GM18868 (cell line): ENCODE measurements at regions not wholly inside any gene's neighbourhood (a gene's known extent, or its start where the extent isn't known, plus 50 kb on each side); places are given as distances from the start of the nearest gene placed in this dataset.

Experiments used
- ATAC-seq: cut with Tn5 transposase; IDR thresholded peaks from one replicate; pipeline ENCODE4 v1.9.1; 2021; ENCODE audit warnings: mild to moderate bottlenecking, moderate library complexity; ENCODE audit not compliant: unreplicated experiment

DNA sequence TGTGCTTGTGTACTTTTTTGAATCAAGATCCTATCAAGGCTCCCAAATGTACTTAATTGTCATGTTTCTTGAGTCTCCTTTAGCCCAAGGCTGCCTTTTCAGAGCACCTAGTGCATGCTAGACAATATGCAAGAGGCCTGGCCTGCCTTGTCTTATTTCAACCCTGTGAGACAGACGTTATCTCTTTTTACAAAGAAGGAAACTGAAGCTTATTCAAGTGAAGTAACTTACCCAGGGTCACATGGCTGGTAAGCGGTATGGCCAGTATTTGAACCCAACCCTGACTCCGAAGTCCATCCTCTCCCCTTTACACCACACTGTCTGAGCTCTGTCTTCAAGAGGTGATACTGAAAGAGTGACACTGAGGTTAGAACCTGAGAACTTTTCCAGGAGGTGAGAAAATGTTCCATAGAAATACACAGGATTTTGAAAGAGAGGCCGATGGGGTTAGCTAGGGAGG is 505.1 kb downstream of the FOXO1 start:
- peak; percentile 38 for ATAC-seq

DNA sequence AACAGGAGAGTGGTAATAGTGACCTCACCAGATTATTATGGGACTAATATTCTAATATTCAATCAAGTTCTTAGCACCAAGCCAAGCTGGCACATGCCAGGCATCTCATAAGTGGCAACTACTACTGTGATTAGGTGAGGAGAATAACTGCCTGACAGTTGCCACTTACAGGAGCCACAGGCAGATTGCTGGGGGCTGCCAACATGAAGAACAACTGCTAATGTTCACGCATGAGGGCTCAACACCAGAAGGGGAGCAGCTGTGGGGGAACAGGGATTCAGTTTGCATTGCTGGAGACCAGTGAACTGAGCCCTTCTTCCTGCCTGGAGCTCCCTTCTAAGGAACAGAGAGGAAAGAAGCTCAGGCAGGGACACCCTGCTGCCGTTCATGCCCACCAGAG is 504.5 kb downstream of the FOXO1 start:
- no peak for ATAC-seq

DNA sequence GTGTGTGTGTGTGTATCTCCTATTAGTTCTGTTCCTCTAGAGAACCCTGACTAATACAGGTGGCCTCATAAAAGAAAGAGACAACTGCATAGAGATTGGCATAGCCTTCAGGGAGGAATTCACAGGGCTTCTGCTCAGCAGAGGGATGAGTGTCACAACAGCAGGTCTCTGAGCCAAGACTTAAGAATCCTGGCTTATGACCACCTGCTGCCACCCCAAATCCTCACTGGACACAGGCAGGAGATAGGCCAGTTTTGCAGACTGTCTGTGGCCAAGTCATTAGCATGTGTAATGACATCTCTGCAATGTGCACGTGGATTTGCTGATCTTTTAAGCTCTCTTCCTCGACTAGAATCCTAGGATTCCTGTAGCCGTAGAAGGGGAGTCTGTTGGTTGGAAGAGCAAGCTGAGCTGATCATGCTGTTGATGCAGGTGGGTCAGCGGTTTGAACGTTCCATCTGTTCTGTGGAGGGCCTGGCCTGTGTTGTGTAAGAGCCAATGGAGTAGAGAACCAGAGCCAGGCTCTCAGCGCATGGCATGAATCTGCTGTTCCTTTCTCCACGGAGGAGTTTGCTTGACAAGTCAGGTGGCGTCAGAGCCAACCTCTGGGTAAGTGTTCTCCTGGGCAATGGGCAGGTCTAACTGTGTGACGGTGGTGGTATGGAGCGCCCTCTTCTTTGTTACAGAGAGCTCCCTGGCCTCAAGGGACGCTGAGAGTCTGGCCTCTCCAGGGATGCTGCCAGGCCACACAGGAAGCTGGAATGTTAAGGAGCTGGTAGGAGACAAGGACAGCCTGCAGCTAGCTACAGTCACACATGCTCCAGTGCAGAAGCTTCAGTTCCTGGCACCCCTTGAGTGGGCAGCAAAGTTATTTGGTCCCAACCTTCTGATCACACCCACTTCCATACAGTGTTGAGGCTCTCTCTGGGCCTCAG is 503.1 kb downstream of the FOXO1 start:
- ATAC-seq = no peak

DNA sequence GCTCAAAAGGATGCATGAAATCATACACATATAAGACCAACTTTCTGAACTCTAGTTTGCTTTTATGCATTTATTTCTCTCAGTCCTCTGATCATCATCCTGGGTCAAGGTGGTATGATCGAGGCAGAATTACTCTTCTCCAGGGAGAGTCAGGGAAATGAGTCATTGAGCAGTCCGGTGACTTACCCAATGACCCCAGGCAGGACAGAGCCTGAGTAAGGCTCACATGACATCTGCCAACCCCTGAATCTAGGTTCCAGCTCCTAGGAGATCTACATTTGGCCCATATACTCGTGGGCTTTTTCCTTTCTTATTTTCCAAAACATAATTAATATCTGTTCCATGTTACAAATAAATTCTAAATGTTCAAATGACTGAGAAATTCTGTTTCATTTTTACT is 502.3 kb downstream of the FOXO1 start:
- no peak for ATAC-seq

DNA sequence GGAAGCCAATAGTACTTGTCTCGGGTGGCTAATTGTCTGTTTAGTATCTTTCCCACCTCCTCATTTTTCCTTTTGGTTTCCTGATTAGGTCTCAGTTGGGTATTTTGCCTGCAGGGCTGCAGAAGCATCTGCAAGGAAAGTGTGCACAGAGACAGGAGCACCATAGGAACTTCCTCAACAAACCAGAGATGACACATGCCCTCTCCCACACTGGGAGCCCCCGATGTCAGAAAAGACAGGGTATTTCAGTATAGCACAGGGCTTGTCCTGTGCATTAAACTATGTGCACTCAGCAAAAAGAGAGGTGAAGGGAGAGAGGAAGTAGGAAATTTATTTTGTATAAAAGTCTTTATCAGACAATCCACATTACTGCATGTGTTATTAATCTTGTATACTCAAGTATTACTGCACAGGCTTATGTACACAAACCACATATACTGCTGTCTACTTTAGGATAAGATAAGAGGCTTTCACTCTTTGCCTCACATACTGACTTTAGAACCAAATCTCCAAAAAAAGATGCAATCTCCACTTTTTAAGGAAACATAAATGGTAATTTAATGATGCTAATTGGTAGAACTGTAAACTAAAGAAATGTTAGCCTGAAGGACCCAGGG is 501.0 kb downstream of the FOXO1 start:
- no peak for ATAC-seq

DNA sequence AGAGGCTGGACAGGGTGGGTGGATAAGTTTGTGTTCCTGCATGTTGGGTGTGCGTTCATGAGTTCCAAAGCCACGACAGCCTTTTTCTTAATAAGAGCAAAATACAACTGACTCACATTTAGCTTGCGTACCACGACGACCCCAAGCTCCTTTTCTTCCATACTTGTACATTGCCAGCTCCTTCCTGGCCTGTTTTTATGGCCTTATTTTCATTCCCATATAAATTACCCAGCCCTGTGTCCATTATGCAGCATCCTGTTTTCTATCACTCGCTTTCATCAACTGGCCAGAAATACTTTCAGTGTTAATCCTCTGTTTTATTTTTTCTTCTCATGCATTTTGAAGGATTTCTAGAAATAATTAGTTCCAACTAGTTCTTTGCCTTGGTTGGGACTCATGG is 499.1 kb downstream of the FOXO1 start:
- no peak for ATAC-seq

DNA sequence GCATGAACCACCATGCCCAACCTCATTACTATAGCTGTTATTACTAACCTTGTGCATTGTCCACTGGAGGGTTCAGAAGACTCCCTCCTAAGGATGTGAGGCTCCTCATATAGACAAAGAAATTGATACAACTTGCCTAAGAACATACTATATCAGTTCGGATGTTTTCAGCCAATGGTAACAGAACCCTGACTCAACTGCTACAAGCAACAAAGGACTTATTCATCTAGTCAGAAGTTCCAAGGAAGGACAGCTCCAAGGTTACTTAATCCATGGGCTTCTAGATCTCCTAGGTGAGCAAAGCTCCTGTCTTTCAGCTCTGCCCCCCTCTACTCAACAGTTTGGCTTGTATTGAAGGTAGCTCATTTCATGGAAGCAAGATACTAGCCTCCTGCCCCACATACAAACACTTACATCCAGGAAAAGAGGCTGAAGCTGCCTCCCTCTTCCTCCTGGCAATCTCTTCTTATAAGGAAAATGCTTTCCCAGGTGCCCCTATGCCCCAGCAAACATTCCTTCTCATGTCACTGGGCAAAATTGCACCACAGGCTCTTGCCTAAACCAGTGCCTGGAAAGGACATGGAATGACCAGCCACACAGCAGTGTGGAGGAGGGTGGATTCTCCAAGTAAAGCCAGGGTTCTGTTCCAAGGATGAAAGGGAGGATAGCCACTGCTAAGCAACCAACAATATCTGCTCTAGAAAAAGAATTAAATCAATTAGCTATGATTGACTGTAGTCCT is 497.8 kb downstream of the FOXO1 start:
- ATAC-seq = no peak

DNA sequence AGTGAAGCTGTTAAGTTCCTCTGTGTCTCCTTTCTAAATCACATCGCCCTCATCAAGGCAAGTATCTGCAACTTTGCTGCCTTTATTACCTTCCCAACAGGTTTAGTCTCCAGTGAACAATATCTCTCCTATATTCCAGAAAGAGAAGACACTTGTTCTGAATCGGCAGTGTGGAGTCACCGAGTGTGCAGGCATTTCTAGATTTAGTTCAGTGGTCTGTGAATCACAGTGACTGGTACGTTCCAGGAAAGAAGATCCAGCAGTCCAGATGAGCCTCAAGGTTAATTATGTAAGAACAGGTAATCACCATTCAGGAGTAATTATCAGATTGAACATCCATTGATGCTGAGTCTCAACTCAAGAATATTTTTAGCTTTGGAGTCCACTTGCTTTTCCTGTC is 497.0 kb downstream of the FOXO1 start:
- no peak for ATAC-seq

DNA sequence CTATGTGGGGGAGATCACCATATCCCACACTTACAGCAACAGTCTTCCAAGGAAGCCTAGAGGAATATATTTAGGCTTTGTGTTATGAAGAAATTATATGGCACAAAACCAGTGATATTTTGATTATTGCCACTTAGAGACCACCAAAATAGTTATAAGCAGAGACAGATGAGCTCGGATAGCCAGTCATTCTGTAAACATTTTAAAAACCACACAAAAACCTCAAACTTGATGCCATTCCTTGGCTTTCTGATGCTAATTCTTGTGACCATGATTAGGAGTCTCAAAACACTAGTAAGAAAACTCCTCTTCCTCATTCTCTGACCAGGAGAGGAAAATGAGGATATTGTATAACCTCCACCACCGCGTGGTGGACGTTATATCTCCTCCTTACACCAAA is 496.4 kb downstream of the FOXO1 start:
- ATAC-seq = no peak

DNA sequence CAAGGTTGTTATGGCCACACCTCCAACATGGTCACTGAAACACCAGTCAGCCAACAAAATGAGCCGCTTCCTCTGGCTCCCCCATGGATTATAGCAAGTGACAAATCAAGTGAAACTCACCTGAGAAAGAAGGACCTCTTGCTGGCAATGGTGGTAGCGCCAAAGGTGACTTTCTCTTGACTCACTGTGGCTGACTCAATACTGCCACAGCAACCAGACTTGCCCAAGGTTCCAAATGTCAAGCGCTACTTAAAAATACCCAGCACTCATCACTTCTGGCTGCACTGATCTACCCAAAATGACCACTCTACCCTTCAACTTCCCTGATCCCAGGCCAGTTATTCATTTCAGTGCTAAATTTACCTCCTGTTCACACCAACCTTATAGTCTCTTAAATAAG is 495.5 kb downstream of the FOXO1 start:
- ATAC-seq = no peak

DNA sequence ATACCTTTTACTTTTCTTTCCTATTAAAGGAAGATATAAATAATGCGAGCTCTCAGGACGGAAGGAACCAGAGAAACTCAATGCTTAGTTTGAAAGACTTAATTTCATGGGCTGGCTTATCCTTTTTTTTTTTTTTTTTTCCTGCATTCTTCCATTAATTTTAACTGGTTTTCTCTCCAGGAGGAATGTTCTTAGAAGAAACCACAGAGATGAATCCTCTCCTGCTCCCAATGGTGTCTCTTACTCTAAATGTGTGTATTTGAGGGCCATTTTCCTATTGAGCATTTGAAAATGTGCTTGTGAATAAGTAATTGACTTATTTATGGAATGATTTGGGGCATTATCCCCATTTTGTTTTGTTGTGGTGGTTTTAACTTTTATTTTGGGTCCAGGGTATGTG is 494.9 kb downstream of the FOXO1 start:
- no peak for ATAC-seq

DNA sequence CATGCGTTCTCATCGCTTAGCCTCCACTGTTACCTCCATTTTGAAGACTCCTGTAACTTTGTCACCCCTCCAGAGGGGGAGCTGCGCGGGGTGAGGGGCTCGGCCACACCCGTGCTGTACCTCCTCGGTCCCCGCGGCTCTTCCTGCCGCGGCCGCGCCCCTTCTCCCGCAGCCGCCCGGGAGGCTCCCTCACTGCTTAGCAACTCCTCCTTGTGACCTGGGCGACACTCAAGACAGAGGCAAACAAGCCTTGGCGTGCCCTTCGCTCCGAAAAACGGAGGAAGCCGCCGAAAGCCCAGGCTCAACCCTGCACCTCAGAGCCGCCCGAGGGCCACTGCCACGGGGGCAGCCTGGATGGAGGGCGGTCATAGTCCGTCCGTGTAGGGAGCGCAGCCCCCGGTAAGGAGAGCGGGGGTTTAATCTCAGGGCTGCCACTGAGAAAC is 494.3 kb downstream of the FOXO1 start:
- no peak for ATAC-seq

DNA sequence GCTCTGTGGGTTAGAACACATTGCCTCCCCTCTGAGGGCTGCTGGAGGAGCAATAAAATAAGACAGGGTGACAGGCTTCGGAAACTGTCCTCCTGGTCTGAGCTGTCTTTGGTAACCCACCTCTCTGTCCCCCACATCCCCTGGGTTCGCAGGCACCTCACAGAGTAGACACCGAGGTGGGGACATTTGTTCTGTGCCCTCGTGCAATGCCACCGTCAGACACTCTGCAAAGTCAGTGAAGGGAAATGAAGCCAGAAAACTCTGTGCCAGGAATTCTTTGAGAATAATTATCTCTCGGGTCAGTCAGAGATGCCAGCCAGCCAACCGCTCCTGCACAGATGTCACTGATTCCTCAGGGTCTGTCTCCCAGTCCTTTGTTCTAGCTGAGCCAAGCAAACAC is 493.6 kb downstream of the FOXO1 start:
- ATAC-seq = no peak

DNA sequence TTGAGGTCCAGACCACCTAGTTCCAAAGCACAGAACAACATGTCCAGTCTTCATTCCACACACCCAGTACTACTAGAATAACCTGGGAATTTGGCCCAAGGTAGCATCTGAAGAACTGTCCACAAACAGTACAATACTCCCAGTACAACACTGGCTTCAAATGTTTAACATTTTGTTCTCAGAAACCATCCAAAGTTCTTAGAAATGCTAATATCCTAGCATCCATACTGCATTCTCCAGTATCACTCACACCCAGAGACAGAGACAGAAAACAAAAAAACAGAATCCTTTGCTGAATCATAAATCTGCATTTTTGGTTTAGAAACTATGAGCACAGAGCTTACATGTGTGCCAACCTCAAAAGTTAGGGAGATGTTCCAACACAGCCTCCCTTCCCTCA is 490.8 kb downstream of the FOXO1 start:
- no peak for ATAC-seq

DNA sequence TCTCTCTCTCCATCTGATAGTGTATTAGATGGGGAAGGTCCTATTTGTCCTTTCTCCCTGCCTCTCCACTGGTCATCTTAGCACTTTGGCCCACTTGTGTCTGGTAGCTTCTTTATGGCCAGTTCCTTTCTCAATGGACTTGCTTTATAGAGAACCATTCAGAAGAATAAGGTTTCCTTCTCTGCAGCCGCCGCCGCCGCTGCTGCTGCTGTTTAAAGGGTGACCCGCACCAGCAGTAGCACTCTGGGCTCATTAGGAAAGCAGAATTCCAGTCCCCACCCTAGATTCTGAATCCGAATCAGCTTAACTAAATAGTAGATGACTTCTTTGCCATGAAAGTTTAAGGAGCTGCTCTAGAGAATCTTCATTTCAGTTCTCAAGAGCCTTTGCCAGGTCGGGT is 490.2 kb downstream of the FOXO1 start:
- no peak for ATAC-seq

DNA sequence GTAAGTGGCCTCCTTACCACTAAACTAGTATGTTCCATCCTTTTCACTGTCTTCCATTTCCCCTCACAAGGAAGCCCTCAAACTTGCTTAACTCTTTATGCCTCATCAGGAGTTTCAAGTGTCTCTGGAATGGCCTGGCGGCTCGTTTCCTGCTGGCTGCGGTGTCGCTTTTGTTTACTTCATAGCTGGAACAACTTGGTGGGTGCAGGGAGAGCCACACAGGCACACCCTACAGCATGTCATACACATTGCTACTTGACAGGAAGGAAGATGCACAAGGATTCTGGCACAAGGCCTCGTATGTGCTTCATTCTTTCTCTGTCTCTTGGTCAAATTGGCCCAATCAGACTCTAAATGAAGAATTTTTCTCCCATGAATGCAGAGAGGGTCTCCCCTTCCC is 488.3 kb downstream of the FOXO1 start:
- no peak for ATAC-seq

DNA sequence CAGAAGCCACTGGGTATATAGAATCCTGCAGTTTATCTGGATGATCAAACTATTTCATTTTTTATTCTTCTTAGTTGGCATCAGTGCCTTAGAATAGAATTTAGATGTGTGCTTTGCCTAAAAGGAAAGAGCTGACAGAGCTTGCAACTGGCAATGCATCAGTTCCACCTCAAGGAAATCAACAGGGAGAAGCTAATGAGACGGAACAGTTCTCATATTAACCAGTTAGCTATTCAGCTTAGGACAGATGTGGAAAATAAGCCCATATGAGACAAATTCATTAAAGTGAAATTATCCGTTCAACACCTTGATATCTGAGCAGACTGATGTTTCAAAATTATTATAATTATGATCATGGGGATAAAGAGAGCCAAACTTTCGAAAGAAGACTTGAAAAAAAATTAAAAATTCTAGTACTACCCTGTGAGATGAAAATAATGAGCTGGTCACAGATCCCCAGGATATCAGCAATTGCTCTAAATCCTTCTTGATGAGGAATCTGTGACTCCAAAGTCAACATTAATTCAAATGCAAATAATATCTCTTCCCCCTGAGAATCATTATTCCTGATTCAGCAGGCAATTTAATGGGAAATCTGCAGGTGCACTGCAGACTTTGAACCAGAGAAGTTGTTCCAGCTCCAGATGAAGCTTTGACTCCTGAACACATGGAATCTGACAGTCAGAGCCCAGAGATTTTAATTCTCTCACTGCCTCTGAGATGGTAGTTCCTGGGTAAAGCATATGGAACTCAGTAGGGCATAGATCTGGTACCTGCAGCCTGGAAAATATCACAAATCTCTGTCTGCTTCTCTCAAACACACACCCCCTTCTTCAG is 486.8 kb downstream of the FOXO1 start:
- ATAC-seq = no peak

DNA sequence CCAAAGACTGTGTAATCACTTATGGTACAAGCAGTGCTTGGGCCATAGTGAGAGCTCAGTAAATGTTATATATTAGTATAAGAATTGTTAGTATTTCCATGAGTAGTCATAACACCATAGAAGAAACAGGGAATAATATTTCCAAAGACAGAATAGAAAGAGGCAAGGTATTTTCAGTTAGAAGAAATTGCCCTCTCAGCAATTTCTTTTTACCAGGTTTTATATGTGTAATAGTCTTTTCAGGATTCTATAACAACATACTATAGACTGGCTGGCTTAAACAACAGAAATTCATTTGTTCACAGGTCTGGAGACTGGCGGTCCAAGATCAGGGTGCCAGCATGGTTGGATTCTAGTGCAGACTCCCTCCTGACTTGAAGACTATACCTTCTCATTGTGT is 485.7 kb downstream of the FOXO1 start:
- no peak for ATAC-seq

DNA sequence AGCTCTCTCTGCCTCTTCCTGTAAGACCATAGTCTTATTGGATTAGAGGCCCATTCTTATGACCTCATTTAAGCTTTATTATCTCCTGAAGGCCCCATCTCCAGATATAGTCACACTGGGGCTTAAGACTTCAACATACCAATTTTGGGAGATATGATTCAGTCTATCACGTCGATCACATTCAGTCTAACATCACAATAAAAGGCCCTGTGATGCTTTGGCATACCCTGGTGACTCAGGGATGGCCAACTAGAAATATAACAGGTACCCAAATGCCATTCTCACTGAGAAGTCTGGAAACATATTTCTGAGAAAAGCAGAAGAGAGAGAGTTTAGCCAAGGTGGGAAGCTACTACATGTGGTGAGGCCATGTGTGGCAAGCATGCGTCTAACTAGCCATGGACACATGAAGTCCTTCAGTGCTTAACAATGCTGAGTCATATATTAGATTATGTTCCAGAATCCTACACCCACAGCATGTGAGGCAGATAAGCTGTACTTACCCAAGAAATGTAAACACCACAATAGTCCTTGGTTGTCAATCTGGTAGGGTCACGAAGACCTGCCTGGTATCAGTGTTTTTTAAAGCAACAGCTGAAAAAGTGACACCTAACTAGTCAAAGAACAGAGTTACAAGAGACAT is 485.1 kb downstream of the FOXO1 start:
- no peak for ATAC-seq

DNA sequence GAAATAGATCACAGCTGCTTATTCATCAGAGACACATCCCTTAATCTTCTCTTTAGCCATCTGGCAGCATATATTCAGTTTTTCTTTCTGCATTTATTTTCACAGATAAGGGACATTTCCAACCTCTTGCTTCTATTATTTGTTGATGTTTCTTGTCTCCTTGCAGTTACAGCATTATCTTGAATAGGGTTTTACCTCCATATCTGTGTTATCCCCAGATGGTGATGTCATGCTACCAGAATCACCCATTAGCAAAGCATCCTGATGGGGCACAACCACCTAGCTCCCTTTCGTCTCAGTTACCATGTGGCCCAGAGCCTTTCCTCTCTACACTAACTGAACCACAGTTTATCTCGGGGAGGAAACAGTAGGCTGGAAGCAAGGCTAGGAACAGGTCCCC is 483.9 kb downstream of the FOXO1 start:
- no peak for ATAC-seq
